Femur (tissue), 1 donor: ENCODE measurements at regions not wholly inside any gene's neighbourhood (a gene's known extent, or its start where the extent isn't known, plus 50 kb on each side); places are given as distances from the start of the nearest gene placed in this dataset.
"Not testable (repeated sequence)": the region's sequence is repeated elsewhere in the genome, so short reads cannot be mapped to it uniquely, and the experiment has no call there.

ENCODE experiments used
- DNase-seq: peaks from one replicate; pipeline ENCODE4 v3.0.0-alpha.2; 2017

DNA sequence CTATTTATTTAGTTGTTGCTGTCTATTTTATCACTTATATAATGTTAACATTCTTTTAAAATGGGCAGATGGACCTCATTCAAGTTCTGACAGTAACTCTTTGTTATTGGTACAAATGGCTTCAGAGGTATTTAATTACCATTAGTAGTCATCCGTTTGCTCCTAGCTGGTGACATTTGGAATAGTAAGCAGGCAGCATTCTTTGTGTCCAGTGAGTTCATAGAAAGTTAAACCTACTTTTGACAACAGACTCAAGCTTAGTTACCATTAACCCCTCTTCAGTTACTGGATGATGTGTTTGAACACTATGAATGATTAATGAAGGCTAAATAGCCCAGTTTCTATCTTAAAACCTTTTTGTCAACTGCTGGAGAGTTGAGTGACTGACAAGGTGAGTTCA lies 500.7 kb upstream of the ATP11B start:
- DNase-seq = no peak

GRCh38 chr3:182294256-182294655 lies 499.0 kb upstream of the ATP11B start:
- no peak for DNase-seq

DNA sequence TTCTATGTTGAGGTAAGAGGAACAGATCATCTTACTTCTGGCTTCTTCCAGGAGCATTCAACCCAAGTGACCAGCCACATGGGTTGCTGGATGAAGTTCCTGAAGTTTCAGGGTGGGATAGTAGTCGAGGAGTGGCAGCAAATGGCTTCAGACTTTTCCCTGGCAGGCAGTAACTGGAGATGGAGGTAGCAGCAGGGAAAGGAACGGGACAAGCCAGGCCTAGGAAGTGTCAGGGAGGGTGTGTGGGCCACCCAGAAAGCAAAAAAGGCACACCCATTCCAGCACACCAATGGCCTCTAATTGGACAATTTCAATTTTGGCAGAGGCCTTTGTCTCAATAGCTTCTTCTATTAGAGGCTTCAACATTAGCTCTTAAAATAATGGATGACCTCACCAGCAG lies 498.6 kb upstream of the ATP11B start:
- no peak for DNase-seq

DNA sequence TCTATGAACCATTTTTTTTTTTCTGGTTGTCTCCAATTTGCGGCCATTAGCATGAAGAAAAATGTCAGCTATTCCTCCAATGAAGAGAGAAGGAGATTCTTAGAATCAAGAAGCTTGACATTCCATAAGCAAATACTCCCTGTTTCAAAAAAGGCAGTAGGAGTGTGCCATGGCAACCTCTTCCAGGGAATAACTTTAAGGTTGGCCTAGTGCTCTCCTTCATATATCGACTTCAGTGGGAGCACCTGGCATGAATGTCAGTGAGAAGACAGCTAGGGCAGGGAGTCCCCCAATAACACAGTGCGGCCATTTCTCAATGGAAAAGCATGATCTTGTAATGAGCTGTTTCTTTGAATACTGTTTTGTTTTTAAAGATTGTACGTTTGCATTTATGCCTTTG lies 493.0 kb upstream of the ATP11B start:
- no peak for DNase-seq

- no peak for DNase-seq
These were observed 490.1 kb upstream of the ATP11B start for GRCh38 chr3:182303169-182303568.

- DNase-seq = no peak
These were observed 487.2 kb upstream of the ATP11B start for GRCh38 chr3:182305881-182306665.

DNA sequence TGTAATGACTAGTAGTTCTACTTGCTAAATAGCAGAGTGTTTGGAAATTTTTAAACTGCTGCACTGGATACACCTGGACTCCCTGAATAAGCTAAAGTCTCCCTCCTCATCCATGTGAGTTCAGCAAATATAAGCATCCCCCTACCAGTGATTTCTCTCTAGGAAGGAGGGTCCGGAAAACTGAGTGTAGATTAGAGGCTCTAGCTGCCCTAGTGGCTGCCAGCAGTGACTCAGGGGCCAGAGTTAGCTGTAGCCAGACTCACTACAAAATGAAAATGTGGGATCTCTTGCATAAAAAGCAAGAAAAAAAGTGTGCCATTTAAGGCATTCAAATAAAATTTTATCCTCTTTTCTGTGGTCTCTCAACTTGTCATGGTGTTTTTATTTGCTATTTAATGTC lies 485.0 kb upstream of the ATP11B start:
- DNase-seq = no peak

- DNase-seq = no peak
These were observed 484.2 kb upstream of the ATP11B start for GRCh38 chr3:182309120-182309519.

DNA sequence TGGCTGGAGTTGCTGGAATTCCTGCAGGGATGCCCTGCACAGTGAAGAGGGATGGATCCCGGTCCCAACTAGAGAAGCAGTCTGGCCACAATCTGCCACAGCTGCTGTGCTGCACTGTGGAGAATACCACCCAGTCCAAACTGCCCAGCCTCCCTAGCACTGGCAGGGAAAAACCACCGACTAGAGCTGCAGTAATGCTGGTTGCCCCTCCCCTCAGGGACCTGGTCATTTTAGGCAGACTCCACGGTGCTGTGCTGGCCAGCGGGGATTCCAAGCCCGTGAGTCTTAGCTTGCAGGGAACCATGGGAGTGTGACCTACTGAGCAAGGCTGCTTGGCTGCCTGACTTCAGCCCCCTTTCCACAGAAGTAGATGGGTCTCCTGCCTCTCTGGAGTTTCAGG lies 478.0 kb upstream of the ATP11B start:
- no peak for DNase-seq

- no peak for DNase-seq
These were observed 470.1 kb upstream of the ATP11B start for GRCh38 chr3:182323126-182323700.

DNA sequence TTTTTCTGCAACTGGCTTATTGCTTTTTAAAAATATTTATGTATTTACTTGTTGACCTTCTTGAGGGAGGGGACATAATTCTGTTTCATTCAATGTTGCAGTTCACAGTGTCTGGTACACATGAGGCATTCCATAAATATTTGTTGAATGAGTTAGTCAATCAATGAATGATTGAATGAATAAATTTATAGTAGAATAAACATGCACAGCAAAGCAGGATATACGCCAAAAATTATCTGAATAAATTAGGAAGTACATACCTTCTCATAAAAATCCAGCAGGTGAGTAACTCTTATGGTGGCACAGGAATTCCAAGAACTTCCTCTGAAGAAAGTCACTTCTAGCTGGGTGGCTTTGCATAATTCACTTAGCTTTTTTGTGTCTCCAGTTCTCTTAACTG lies 469.4 kb upstream of the ATP11B start:
- no peak for DNase-seq

DNA sequence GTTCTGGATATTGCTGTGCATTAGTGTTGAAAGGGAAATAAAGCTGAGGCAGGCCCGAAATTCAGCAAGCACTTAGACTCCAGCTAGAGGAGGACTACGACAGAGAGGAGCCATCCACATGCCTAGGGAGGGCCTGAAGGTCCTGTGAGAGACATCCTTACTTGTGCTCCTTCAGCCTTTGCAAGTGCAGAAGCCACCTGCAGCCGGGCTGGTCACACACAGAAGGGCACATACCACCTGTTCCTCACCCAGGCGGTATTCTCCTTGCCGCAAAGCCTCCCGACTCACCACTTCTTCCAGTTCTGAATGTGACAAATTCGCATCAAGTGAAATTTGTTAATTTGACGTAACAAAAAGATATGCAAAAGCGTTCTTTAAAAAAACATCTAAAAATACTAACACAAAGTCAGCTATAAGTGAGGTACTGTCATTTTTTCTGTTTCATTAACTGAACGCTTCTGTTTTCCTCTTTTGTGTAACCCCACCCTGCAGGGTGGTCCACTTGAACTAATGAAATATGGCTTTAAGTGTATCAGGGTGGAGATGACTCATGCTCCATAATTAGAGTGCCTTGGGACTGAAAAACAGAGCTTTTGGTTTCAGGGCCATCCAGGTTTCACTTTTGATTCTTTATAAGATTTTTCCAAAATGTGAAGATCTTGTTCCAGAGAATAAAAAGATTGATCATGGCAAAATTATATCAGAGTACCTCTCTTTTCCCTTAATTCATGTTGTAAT lies 467.9 kb upstream of the ATP11B start:
- no peak for DNase-seq

- peak; percentile 37 for DNase-seq
These were observed 466.1 kb upstream of the ATP11B start for GRCh38 chr3:182327196-182327681.

DNA sequence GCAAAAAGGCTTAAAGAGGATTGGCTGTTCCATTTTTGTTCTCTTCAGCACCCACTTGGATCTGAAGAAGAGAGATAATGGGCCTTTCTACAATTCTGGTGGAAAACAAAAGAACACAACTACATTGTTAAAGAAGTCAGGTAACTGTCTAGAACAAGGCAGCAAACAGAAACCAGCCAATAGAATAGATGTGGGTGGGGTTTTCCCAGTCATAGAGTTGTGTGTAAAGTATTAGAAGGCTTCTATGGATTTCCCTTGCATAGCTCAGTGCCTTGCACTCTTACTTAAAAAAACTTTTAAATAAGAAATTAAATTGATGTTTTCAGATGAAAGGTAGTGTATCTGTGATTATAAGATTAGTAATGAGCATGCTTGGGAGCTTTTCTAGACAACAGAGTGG lies 462.7 kb upstream of the ATP11B start:
- no peak for DNase-seq

GRCh38 chr3:182331341-182331740 lies 462.0 kb upstream of the ATP11B start:
- DNase-seq = no peak

DNA sequence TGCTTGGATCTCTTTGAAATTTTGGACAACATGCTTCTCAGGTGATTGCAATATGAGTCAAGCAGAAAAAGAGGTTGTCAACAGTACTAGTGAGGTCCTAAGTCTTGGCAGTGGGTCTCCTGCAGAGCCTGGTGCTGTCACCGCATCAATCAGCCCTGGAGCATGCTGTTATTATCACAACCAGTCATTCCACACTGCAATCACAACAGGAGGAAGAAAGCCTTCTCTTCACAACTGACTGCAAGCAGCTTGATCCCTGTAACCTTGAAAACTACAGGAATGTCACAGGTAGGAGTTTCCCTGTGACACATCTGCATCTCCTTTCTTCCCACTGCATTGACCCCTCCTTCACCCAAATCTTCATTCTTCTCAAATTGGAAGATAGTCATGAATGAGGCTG lies 451.1 kb upstream of the ATP11B start:
- DNase-seq = no peak

DNA sequence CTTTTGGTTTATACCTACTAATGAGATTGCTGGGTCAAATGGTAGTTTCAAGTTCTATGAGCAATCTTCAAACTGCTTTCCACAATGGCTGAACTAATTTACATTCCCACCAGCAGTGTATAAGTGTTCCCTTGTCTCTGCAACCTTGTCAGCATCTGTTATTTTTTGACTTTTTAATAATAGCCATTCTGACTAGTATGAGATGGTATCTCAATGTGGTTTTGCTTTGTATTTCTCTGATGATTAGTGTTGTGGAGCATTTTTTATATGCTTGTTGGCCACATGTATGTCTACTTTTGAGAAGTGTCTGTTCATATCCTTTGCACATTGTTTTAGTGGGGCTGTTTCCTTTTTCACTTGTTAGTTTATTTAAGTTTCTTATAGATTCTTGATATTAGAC lies 449.3 kb upstream of the ATP11B start:
- DNase-seq = not testable (repeated sequence)

DNA sequence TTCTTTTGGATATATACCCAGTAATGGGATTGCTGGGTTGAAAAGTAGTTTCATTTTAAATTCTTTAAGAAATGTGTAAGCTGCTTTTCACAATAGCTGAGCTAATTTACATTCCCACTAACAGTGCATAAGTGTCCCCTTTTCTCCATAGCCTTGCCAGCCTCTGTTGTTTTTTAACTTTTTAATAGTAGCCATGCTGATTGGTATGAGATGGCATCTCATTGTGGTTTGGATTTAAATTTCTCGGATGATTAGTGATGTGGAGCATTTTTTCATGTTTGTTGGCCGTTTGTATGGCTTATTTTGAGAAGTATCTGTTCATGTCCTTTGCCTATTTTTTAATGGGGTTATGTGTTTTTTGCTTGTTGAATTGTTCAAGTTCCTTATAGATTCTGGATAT lies 444.3 kb upstream of the ATP11B start:
- DNase-seq = no peak

- no peak for DNase-seq
These were observed 443.3 kb upstream of the ATP11B start for GRCh38 chr3:182349951-182350517.

DNA sequence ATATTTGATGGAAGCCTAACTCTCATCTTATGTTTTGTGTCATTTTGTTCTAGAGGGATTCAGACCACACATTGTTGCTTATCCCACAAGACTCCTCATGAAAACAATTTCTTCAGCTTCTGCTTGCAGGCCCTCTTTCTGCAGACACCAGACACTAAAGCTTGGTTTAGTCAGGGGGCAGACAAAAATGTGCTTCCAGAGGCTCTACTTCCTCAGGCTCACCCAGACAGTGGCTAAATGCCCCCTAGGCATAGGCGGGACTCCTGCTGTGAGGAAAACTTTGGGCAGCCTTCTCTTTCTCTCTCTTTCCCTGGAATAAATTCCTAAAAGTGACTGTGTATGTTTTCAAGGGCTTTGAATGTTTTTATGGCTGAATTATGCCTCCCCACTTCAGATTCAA lies 435.4 kb upstream of the ATP11B start:
- no peak for DNase-seq

DNA sequence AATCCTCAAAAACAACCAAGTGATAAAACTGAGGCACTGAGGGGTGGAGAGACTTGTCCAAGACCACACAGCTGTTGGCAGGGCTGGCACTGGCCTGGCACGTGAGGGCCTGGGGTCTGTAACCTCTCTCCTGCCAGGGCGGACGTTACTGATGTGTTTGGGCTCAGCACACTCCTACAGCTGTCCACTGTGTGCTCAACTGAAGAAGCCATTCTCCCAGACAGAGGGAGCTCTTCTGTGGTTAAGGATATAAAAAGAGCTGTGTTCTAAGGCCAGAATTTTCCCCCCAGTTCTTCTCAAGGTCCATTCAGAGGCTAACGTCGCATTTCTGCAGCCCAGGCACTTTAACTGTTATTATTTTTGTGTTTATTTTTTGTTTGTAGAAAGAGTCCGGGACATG lies 429.0 kb upstream of the ATP11B start:
- DNase-seq = no peak

DNA sequence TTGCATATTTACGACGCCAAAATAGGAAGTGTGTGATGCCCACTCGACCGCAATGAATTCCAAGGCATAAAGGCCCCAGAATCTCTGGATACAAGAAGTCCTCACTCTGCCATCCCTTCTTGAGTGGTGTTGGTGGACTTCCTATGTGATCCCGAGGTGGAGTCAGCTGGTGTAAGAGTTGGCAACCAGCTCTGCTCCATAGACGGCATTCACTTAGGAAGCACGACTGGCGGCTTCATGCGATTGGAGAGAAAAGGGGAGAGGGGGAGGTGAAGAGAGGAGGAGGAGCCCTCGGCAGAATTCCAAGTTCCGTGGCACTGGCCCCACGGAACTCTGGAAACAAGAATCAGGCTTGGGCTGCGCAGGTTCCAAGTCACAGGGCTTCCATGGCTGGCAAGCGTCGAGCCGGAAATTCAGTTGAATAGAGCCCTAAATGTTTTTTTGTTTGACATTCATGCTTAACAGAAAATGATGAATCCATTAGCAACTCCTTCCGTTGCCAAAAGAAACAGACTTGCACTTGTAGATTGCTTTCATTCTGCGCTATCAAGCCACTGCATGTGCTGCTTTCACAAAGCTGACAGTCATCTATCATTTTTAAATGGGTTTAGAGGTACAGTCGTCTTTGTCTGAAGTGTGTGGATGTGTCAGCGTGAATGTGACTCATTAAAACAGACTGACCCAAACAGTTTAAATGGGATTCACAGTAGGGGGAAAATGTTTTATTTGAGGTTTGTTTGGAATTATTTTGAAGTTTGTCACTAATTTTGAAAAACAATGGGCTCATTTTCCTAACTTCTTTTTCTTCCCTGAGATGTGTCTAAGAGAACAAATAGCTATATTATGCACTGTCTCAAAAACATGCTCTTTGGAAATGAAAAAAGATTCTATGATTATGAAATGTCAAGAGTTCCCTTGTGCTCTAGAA lies 428.3 kb upstream of the ATP11B start:
- DNase-seq = peak; percentile 16

DNA sequence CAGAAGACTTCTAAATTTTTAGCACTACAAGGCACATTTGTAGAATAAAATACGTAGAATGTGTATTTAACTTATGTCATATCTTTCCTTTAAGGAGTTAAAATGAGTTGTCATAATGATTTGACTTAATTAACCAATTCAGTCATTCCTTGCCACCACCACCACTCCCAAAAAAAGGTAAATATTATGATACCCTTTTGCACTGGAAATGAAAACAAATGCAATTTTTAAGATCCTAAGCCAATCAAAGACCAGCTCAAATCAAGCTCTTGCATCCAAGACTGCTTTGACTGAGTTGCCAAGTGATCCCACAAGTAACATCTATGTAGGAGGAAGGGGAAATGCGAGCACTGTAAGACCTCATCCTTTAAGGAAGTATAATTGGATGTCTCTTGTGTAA lies 426.6 kb upstream of the ATP11B start:
- DNase-seq = no peak
